Right lobe of liver (tissue), 4 donors: ENCODE measurements at regions not wholly inside any gene's neighbourhood (a gene's known extent, or its start where the extent isn't known, plus 50 kb on each side); places are given as distances from the start of the nearest gene placed in this dataset.

ENCODE experiments used
- POLR2A ChIP-seq: fragments of 450-650 bp; IDR thresholded peaks from one replicate; pipeline ENCODE4 v1.6.1; 2017; ENCODE audit warnings: antibody characterized with exemption, mild to moderate bottlenecking
- TF ChIP-seq, protein P1 (sequence below), 4 donors: fragments of 200-600 bp in 3 of 4; fragments of 450-650 bp in 1 of 4; IDR thresholded peaks; one replicate each; pipeline versions ENCODE4 v1.5.1 to v1.8.0; 2016 to 2022; ENCODE audit warnings: antibody characterized with exemption in 4 of 4, mild to moderate bottlenecking in 2 of 4
- donor health status: DM: no; HTN: no; CAD: no.
- donor health status: DM: no; HTN: no; CAD: no.
- donor health status: DM: no; HTN: yes; CAD: no.

DNA sequence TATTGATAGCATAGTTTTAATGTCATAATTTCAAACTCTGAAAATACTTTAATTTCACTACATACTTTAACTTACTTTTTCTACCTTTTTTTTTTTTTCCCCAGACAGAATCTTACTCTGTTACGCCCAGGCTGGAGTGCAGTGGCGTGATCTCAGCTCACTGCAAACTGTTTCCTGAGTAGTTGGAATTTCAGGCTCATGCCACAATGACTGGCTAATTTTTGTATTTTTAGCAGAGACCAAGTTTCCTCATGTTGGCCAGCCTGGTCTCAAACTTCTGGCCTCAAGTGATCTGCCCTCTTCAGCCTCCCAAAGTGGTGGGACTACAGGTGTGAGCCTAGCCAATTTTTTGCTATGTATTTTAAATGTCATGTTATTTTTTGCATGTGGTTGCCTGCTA, 741.6 kb downstream of the TRAM1L1 start:
- TF ChIP-seq, protein P1, sequence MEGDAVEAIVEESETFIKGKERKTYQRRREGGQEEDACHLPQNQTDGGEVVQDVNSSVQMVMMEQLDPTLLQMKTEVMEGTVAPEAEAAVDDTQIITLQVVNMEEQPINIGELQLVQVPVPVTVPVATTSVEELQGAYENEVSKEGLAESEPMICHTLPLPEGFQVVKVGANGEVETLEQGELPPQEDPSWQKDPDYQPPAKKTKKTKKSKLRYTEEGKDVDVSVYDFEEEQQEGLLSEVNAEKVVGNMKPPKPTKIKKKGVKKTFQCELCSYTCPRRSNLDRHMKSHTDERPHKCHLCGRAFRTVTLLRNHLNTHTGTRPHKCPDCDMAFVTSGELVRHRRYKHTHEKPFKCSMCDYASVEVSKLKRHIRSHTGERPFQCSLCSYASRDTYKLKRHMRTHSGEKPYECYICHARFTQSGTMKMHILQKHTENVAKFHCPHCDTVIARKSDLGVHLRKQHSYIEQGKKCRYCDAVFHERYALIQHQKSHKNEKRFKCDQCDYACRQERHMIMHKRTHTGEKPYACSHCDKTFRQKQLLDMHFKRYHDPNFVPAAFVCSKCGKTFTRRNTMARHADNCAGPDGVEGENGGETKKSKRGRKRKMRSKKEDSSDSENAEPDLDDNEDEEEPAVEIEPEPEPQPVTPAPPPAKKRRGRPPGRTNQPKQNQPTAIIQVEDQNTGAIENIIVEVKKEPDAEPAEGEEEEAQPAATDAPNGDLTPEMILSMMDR (IDR thresholded peaks at IDR 0.05): no peak
- no peak for TF ChIP-seq POLR2A
